C4-2B (cell line): ENCODE measurements at regions not wholly inside any gene's neighbourhood (a gene's known extent, or its start where the extent isn't known, plus 50 kb on each side); places are given as distances from the start of the nearest gene placed in this dataset.

Experiments
- ZFX ChIP-seq: fragments of 450-650 bp; IDR thresholded peaks from 2 replicates; pipeline ENCODE4 v1.6.1; 2017
- TF ChIP-seq, protein P1 (sequence below): fragments of 450-650 bp; conservative IDR thresholded peaks from 2 replicates; pipeline ENCODE4 v1.5.1; 2017; ENCODE audit warnings: mild to moderate bottlenecking

- TF ChIP-seq, protein P1, sequence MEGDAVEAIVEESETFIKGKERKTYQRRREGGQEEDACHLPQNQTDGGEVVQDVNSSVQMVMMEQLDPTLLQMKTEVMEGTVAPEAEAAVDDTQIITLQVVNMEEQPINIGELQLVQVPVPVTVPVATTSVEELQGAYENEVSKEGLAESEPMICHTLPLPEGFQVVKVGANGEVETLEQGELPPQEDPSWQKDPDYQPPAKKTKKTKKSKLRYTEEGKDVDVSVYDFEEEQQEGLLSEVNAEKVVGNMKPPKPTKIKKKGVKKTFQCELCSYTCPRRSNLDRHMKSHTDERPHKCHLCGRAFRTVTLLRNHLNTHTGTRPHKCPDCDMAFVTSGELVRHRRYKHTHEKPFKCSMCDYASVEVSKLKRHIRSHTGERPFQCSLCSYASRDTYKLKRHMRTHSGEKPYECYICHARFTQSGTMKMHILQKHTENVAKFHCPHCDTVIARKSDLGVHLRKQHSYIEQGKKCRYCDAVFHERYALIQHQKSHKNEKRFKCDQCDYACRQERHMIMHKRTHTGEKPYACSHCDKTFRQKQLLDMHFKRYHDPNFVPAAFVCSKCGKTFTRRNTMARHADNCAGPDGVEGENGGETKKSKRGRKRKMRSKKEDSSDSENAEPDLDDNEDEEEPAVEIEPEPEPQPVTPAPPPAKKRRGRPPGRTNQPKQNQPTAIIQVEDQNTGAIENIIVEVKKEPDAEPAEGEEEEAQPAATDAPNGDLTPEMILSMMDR: no peak
- no peak for TF ChIP-seq ZFX
Measured at GRCh38 chr3:40999682-41000081, 199.6 kb upstream of the CTNNB1 start.
